ENCODE measurements at regions not wholly inside any gene's neighbourhood (a gene's known extent, or its start where the extent isn't known, plus 50 kb on each side); places are given as distances from the start of the nearest gene placed in this dataset.

GRCh38 chr10:101282947-101283346 lies 53.7 kb upstream of the LBX1 start:
- TF ChIP-seq CTCF (IDR thresholded peaks at IDR 0.05) = no peak
- no peak for TF ChIP-seq POLR2A (IDR thresholded peaks at IDR 0.05)
